ENCODE measurements at regions not wholly inside any gene's neighbourhood (a gene's known extent, or its start where the extent isn't known, plus 50 kb on each side); places are given as distances from the start of the nearest gene placed in this dataset.

GRCh38 chr1:38361566-38361965 is 315.0 kb upstream of the POU3F1 start:
- Histone ChIP-seq H3K9me2 (ENCODE audit: insufficient read depth, low read length) (no peaks in the 10 kb centered on the region), H3K27me3 (ENCODE audit: insufficient read depth, low read depth, low read length) (no peaks in the 10 kb centered on the region), H4K20me1 (ENCODE audit: insufficient read depth) (no peaks in the 10 kb centered on the region), H3K36me3 (ENCODE audit: insufficient read depth, low read length) (no peaks in the 10 kb centered on the region), H3K4me3 (ENCODE audit: low read length) (no peak overlapping the region), H3K9me3 (ENCODE audit: low read length) (no peaks in the 10 kb centered on the region), H3K27ac (ENCODE audit: low read length) (no peak overlapping the region), H2AFZ (ENCODE audit: low read depth, low read length) (no peak overlapping the region), H3K9ac (ENCODE audit: low read length) (no peak overlapping the region), H3K4me2 (ENCODE audit: low read length) (no peak overlapping the region), H3F3A (ENCODE audit: insufficient read depth, low read length, poor library complexity, severe bottlenecking) (no peaks in the 10 kb centered on the region), H3K79me2 (replicated peaks; ENCODE audit: insufficient read depth, low read length) (no peaks in the 10 kb centered on the region)
- TF ChIP-seq, protein P1, sequence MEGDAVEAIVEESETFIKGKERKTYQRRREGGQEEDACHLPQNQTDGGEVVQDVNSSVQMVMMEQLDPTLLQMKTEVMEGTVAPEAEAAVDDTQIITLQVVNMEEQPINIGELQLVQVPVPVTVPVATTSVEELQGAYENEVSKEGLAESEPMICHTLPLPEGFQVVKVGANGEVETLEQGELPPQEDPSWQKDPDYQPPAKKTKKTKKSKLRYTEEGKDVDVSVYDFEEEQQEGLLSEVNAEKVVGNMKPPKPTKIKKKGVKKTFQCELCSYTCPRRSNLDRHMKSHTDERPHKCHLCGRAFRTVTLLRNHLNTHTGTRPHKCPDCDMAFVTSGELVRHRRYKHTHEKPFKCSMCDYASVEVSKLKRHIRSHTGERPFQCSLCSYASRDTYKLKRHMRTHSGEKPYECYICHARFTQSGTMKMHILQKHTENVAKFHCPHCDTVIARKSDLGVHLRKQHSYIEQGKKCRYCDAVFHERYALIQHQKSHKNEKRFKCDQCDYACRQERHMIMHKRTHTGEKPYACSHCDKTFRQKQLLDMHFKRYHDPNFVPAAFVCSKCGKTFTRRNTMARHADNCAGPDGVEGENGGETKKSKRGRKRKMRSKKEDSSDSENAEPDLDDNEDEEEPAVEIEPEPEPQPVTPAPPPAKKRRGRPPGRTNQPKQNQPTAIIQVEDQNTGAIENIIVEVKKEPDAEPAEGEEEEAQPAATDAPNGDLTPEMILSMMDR (IDR thresholded peaks at IDR 0.05; ENCODE audit: poor library complexity, severe bottlenecking): no peak
- TF ChIP-seq EP300 (conservative IDR thresholded peaks at IDR 0.05; ENCODE audit: poor library complexity, severe bottlenecking) (no peak), SMC3 (conservative IDR thresholded peaks at IDR 0.05; ENCODE audit: poor library complexity) (no peak), RAD21 (conservative IDR thresholded peaks at IDR 0.05) (no peak), POLR2AphosphoS5 (IDR thresholded peaks at IDR 0.05) (no peak), MXI1 (conservative IDR thresholded peaks at IDR 0.05; ENCODE audit: poor library complexity, severe bottlenecking) (no peak)
- TF ChIP-seq, protein P2, sequence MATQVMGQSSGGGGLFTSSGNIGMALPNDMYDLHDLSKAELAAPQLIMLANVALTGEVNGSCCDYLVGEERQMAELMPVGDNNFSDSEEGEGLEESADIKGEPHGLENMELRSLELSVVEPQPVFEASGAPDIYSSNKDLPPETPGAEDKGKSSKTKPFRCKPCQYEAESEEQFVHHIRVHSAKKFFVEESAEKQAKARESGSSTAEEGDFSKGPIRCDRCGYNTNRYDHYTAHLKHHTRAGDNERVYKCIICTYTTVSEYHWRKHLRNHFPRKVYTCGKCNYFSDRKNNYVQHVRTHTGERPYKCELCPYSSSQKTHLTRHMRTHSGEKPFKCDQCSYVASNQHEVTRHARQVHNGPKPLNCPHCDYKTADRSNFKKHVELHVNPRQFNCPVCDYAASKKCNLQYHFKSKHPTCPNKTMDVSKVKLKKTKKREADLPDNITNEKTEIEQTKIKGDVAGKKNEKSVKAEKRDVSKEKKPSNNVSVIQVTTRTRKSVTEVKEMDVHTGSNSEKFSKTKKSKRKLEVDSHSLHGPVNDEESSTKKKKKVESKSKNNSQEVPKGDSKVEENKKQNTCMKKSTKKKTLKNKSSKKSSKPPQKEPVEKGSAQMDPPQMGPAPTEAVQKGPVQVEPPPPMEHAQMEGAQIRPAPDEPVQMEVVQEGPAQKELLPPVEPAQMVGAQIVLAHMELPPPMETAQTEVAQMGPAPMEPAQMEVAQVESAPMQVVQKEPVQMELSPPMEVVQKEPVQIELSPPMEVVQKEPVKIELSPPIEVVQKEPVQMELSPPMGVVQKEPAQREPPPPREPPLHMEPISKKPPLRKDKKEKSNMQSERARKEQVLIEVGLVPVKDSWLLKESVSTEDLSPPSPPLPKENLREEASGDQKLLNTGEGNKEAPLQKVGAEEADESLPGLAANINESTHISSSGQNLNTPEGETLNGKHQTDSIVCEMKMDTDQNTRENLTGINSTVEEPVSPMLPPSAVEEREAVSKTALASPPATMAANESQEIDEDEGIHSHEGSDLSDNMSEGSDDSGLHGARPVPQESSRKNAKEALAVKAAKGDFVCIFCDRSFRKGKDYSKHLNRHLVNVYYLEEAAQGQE (IDR thresholded peaks at IDR 0.05; ENCODE audit: borderline replicate concordance): no peak

GRCh38 chr1:38360807-38361206 is 314.2 kb upstream of the POU3F1 start:
- H3K9ac ChIP-seq (ENCODE audit: low read length): no peak overlapping the region
- no peak overlapping the region for H3K4me2 ChIP-seq (ENCODE audit: low read length)
- no peaks in the 10 kb centered on the region for H3K9me3 ChIP-seq (ENCODE audit: low read length)
- no peak overlapping the region for H3K4me3 ChIP-seq (ENCODE audit: low read length)
- no peaks in the 10 kb centered on the region for H3F3A ChIP-seq (ENCODE audit: insufficient read depth, low read length, poor library complexity, severe bottlenecking)
- no peaks in the 10 kb centered on the region for H3K9me2 ChIP-seq (ENCODE audit: insufficient read depth, low read length)
- H3K36me3 ChIP-seq (ENCODE audit: insufficient read depth, low read length): no peaks in the 10 kb centered on the region
- no peaks in the 10 kb centered on the region for H3K79me2 ChIP-seq (replicated peaks; ENCODE audit: insufficient read depth, low read length)
- no peak overlapping the region for H2AFZ ChIP-seq (ENCODE audit: low read depth, low read length)
- H3K27me3 ChIP-seq (ENCODE audit: insufficient read depth, low read depth, low read length): no peaks in the 10 kb centered on the region
- H4K20me1 ChIP-seq (ENCODE audit: insufficient read depth): no peaks in the 10 kb centered on the region
- TF ChIP-seq MXI1 (conservative IDR thresholded peaks at IDR 0.05; ENCODE audit: poor library complexity, severe bottlenecking): no peak
- TF ChIP-seq SMC3 (conservative IDR thresholded peaks at IDR 0.05; ENCODE audit: poor library complexity): no peak
- TF ChIP-seq TAF1 (IDR thresholded peaks at IDR 0.05; ENCODE audit: low read depth): no peak
- TF ChIP-seq EZH2 (IDR thresholded peaks at IDR 0.05; ENCODE audit: borderline replicate concordance, insufficient read depth, low read length, poor library complexity, severe bottlenecking): no peak
- TF ChIP-seq, protein P2 (IDR thresholded peaks at IDR 0.05; ENCODE audit: borderline replicate concordance): no peak
- peak; percentile 27 for TF ChIP-seq RAD21 (conservative IDR thresholded peaks at IDR 0.05)
- no peak for TF ChIP-seq EP300 (conservative IDR thresholded peaks at IDR 0.05; ENCODE audit: poor library complexity, severe bottlenecking)
- no peak for TF ChIP-seq POLR2AphosphoS5 (IDR thresholded peaks at IDR 0.05)
- TF ChIP-seq, protein P1 (IDR thresholded peaks at IDR 0.05; ENCODE audit: poor library complexity, severe bottlenecking): peak; percentile 18
- H3K27ac ChIP-seq (ENCODE audit: low read length): no peak overlapping the region

Data from neural cell (in vitro differentiated cells).